Left renal cortex interstitium (tissue), 4 donors: ENCODE measurements at regions not wholly inside any gene's neighbourhood (a gene's known extent, or its start where the extent isn't known, plus 50 kb on each side); places are given as distances from the start of the nearest gene placed in this dataset.

Experiments used
- DNase-seq, 4 donors: peaks; one replicate each; pipeline ENCODE4 v3.0.0-alpha.2; 2013; ENCODE audit warnings: low read depth in 4 of 4, low spot score in 2 of 4, missing footprints in 1 of 4

DNA sequence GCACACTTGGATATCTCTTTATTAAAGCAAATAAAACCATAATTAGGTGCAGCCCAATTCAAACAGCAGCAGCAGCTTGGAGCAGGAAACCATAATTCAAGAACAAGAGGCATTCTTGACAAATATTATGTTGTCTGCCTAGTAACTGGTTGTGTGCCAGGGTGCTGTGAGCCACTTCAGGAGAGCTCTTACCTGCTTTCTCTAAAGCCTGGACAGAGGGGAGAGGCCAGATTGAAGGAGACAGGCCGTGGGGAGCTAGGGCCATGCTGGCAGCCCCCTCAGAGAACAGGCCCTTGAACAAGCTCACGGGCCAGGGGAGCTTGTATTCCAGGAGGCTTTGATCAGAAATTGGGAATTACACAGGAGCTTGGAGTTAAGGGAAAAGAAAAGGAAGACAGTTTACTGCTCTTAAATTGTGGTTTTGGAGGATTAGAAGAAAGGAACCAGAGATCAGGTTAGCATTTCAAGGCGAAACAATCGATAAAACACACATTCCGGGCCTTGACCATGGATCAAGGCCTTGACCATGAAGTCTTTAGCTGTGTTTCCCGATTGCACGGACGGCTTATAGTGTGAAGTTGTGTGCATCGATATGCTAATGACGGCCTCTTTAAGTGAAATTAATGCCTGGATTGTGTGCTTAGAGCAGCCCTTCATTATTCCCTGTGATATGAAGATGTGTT, 69.8 kb upstream of the NKX2-2 start:
- no peak for DNase-seq

- no peak for DNase-seq
Measured at GRCh38 chr20:21577551-21577950, 63.7 kb upstream of the NKX2-2 start.

DNA sequence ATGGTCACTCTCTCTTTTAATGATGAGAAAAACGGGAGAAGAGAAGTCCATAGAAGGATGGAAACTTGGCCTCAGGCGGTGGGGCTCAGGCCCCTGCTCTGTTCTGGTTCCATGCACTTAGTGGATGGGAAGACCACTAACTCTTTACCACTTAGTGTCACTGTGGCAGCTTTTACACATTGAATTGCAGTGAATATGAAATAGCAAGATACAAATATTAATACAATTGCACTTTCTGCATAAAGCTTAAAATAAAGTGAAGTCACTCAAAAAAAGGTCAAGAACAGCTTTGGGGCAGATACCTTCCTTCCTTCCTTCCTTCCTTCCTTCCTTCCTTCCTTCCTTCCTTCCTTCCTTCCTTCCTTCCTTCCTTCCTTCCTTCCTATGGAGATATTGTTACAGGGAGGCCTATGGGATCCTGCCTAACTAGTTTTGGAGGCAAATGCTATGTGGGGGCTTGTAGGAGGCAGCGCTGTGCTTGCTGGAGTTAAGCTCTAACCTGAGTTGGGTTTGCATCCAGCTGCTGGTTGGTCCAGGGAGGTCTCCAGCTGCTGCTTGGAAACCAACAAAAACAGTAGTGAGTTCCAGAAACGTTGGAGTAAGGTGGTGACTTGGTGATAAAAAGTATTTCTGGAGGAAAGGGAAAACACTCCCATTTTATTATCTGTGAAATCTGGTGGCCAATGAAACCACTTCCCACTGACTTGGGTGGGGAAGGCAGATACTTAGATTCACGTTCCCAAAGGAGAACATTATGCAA, 62.3 kb upstream of the NKX2-2 start:
- DNase-seq: no peak

- no peak for DNase-seq
Measured at GRCh38 chr20:21575167-21575566, 61.3 kb upstream of the NKX2-2 start.

- DNase-seq: no peak
Measured at GRCh38 chr20:21574443-21574842, 60.6 kb upstream of the NKX2-2 start.

DNA sequence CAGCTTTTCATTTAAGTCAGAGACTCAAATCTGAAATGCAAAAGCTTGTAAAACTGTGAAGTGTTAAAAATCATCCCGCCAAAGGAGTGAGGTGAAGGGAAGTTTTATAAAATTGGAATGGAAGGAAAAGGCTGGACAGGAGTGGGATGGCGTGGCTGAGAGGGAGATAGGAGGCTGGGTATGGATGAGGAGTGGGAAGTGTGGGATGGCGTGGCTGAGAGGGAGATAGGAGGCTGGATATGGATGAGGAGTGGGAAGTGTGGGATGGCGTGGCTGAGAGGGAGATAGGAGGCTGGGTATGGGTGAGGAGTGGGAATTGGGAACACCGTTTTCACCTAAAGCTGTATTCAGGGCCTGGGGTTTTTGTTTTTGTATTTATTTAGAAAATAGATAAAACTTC, 59.4 kb upstream of the NKX2-2 start:
- DNase-seq: no peak

GRCh38 chr20:21571841-21572690, 58.2 kb upstream of the NKX2-2 start:
- no peak for DNase-seq

GRCh38 chr20:21570285-21570992, 56.6 kb upstream of the NKX2-2 start:
- DNase-seq: no peak

DNA sequence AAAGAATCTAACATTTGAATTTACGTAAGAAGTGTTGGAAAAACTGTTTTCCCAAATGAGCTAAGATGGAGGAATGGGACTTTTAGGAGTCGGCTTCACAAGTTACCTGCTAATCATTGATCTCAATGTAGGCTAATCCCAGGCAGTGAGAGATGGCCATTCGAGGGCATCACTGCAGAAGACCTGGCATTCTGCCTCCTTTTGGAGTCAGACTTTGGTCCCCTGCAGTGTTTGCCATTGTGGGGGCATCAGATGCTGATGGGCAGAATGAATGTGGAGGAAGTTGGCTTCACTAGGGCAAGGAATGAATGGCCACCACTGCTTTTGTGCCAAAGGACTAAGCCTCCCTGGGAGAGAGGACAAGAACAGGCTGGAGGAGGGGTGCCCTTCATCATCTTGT, 55.7 kb upstream of the NKX2-2 start:
- no peak for DNase-seq

GRCh38 chr20:21564127-21564773, 50.4 kb upstream of the NKX2-2 start:
- DNase-seq: no peak
